ENCODE measurements at regions not wholly inside any gene's neighbourhood (a gene's known extent, or its start where the extent isn't known, plus 50 kb on each side); places are given as distances from the start of the nearest gene placed in this dataset.

DNA sequence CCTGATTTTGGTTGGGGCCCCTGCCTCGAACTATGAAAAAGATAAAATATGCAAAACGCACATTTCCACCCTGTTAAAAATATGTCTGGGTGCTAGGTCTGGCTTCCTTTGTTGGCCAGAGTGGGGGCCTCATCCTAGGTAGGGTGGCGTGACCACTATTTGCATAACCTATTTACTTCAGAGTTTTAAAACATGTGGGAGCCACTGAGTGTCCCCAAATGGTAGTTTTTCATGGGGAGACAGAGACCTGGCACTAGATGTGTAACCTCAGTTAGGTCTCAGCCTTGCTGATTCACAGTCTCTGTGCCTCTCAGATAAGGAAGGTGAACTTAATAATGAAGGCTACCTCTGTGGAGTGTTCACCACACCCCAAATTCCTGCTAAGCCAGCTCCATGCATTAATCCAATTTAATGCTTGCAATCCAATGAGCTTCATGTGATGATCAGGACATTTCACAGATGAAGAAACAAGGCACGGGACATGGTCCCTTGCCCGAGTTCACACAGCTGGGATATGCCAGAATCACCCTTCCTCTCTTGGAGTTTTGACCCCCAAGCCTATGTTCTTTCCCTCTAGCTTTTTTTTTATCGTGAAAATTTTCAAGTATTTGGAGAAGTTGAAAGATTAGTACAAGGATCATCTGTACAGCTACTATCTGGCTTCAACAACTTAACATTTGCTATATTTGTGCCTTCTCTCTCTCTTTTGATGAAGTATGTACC, 103.4 kb downstream of the IRF8 start:
- Histone ChIP-seq H4K20me1 (ENCODE audit: control insufficient read depth, insufficient read depth, low read depth, low read length) (no peaks in the 10 kb centered on the region), H3K9me3 (ENCODE audit: control insufficient read depth, insufficient read depth, low read length) (peaks cover 19% of the 10 kb centered on the region), H3K4me1 (ENCODE audit: control insufficient read depth, low read length) (peaks cover 83% of the 10 kb centered on the region), H3K4me2 (ENCODE audit: low read length) (peak overlapping the region; percentile 81), H3K4me3 (ENCODE audit: low read length) (peak overlapping the region; percentile 63), H3K27me3 (ENCODE audit: control insufficient read depth, low read length) (no peaks in the 10 kb centered on the region), H3K79me2 (ENCODE audit: control insufficient read depth, low read length) (no peaks in the 10 kb centered on the region), H3K27ac (ENCODE audit: low read depth, low read length) (peak overlapping the region; percentile 95), H3K9me2 (replicated peaks; ENCODE audit: control insufficient read depth, low read length) (no peaks in the 10 kb centered on the region), H3K36me3 (ENCODE audit: control insufficient read depth, low read length) (peaks cover 9% of the 10 kb centered on the region), H3F3A (ENCODE audit: control insufficient read depth, insufficient read depth) (peaks cover 34% of the 10 kb centered on the region)
- TF ChIP-seq EZH2phosphoT487 (IDR thresholded peaks at IDR 0.05; ENCODE audit: borderline replicate concordance, low read length), result no peak
- TF ChIP-seq CTCF (IDR thresholded peaks at IDR 0.05; ENCODE audit: low read depth, low read length, poor library complexity, severe bottlenecking), result no peak

- no peaks in the 10 kb centered on the region for H3K27me3 ChIP-seq (ENCODE audit: control insufficient read depth, low read length)
- peaks cover 15% of the 10 kb centered on the region for H3K9me3 ChIP-seq (ENCODE audit: control insufficient read depth, insufficient read depth, low read length)
- TF ChIP-seq EZH2phosphoT487 (IDR thresholded peaks at IDR 0.05; ENCODE audit: borderline replicate concordance, low read length) (no peak), CTCF (IDR thresholded peaks at IDR 0.05; ENCODE audit: low read depth, low read length, poor library complexity, severe bottlenecking) (no peak)
- peak overlapping the region; percentile 63 for H3K4me2 ChIP-seq (ENCODE audit: low read length)
- H3K27ac ChIP-seq (ENCODE audit: low read depth, low read length), result peak overlapping the region; percentile 83
- peaks cover 83% of the 10 kb centered on the region for H3K4me1 ChIP-seq (ENCODE audit: control insufficient read depth, low read length)
- H3K79me2 ChIP-seq (ENCODE audit: control insufficient read depth, low read length), result no peaks in the 10 kb centered on the region
- no peaks in the 10 kb centered on the region for H4K20me1 ChIP-seq (ENCODE audit: control insufficient read depth, insufficient read depth, low read depth, low read length)
- H3F3A ChIP-seq (ENCODE audit: control insufficient read depth, insufficient read depth), result peaks cover 40% of the 10 kb centered on the region
- H3K36me3 ChIP-seq (ENCODE audit: control insufficient read depth, low read length), result peaks cover 9% of the 10 kb centered on the region
- H3K4me3 ChIP-seq (ENCODE audit: low read length), result peak overlapping the region; percentile 30
- H3K9me2 ChIP-seq (replicated peaks; ENCODE audit: control insufficient read depth, low read length), result no peaks in the 10 kb centered on the region
Measured at GRCh38 chr16:86007524-86007923, 108.6 kb downstream of the IRF8 start.

DNA sequence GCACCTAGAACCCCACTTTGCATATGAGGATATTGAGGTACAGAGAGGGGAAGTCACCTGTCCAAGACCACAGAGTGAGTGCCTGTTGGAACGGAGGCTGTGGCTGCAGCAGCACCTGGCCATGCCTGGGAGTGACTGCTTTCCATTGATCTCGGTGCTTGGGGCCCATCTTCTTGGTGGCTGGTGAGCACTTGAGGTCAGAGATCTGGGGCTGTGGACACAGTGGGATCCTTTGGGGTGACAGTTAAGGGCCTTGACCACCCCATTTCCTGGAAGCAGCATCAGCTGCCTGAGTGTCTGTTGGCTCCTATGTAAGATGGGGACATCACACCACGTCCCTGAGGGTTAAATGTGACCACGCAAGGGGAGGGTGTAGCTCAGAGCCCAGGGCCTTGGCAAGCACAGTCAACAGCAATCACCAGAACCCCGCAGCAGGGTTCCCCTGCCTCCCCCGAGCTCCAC, 111.7 kb downstream of the IRF8 start:
- H3F3A ChIP-seq (ENCODE audit: control insufficient read depth, insufficient read depth), result peaks cover 36% of the 10 kb centered on the region
- H3K36me3 ChIP-seq (ENCODE audit: control insufficient read depth, low read length), result no peaks in the 10 kb centered on the region
- no peaks in the 10 kb centered on the region for H4K20me1 ChIP-seq (ENCODE audit: control insufficient read depth, insufficient read depth, low read depth, low read length)
- H3K27me3 ChIP-seq (ENCODE audit: control insufficient read depth, low read length), result no peaks in the 10 kb centered on the region
- no peak for TF ChIP-seq EZH2phosphoT487 (IDR thresholded peaks at IDR 0.05; ENCODE audit: borderline replicate concordance, low read length)
- no peak for TF ChIP-seq CTCF (IDR thresholded peaks at IDR 0.05; ENCODE audit: low read depth, low read length, poor library complexity, severe bottlenecking)
- H3K27ac ChIP-seq (ENCODE audit: low read depth, low read length), result peak overlapping the region; percentile 83
- H3K4me3 ChIP-seq (ENCODE audit: low read length), result peak overlapping the region; percentile 46
- H3K4me2 ChIP-seq (ENCODE audit: low read length), result peak overlapping the region; percentile 75
- H3K9me3 ChIP-seq (ENCODE audit: control insufficient read depth, insufficient read depth, low read length), result no peaks in the 10 kb centered on the region
- H3K4me1 ChIP-seq (ENCODE audit: control insufficient read depth, low read length), result peaks cover 79% of the 10 kb centered on the region
- H3K9me2 ChIP-seq (replicated peaks; ENCODE audit: control insufficient read depth, low read length), result no peaks in the 10 kb centered on the region
- H3K79me2 ChIP-seq (ENCODE audit: control insufficient read depth, low read length), result no peaks in the 10 kb centered on the region

All from DOHH2 (cell line).